Liver (tissue), 8 donors: ENCODE measurements at regions not wholly inside any gene's neighbourhood (a gene's known extent, or its start where the extent isn't known, plus 50 kb on each side); places are given as distances from the start of the nearest gene placed in this dataset.

Experiments used
- DNase-seq: peaks from one replicate; pipeline ENCODE4 v3.0.0-alpha.2; 2017; ENCODE audit warnings: low spot score
- H3K27ac ChIP-seq, 2 donors: one replicate each; pipeline ENCODE4 v1.7.0; 2013; ENCODE audit warnings: inconsistent platforms in 2 of 2, low read length in 2 of 2, control low read depth in 1 of 2, low read depth in 1 of 2, mild to moderate bottlenecking in 1 of 2
- H3K27me3 ChIP-seq, 4 donors: one replicate each; pipeline versions ENCODE4 v1.6.1 to v1.7.0; 2013; ENCODE audit warnings: low read length in 3 of 4, inconsistent platforms in 1 of 4, mild to moderate bottlenecking in 1 of 4, moderate library complexity in 1 of 4; ENCODE audit not compliant: control insufficient read depth in 4 of 4, insufficient read depth in 4 of 4
- H3K36me3 ChIP-seq, 4 donors: one replicate each; pipeline versions ENCODE4 v1.6.1 to v1.7.0; 2013; ENCODE audit warnings: low read length in 3 of 4, mild to moderate bottlenecking in 3 of 4, low read depth in 1 of 4, moderate library complexity in 1 of 4; ENCODE audit not compliant: control insufficient read depth in 4 of 4, insufficient read depth in 3 of 4
- H3K4me1 ChIP-seq, 4 donors: one replicate each; pipeline versions ENCODE4 v1.6.1 to v1.7.0; 2013; ENCODE audit warnings: low read length in 3 of 4, mild to moderate bottlenecking in 3 of 4, moderate library complexity in 1 of 4; ENCODE audit not compliant: control insufficient read depth in 4 of 4, insufficient read depth in 4 of 4
- H3K4me3 ChIP-seq, 3 donors: one replicate each; pipeline versions ENCODE4 v1.6.1 to v1.7.0; 2013; ENCODE audit warnings: low read length in 3 of 3, control low read depth in 1 of 3, low read depth in 1 of 3, mild to moderate bottlenecking in 1 of 3
- H3K9ac ChIP-seq, 2 donors: one replicate each; pipeline ENCODE4 v1.7.0; 2013; ENCODE audit warnings: low read length in 2 of 2, mild to moderate bottlenecking in 2 of 2, moderate library complexity in 2 of 2, control low read depth in 1 of 2, low read depth in 1 of 2
- H3K9me3 ChIP-seq, 4 donors: one replicate each; pipeline versions ENCODE4 v1.6.1 to v1.7.0; 2013; ENCODE audit warnings: low read length in 3 of 4; ENCODE audit not compliant: control insufficient read depth in 4 of 4
- ATF3 ChIP-seq: IDR thresholded peaks from 2 replicates; pipeline ENCODE4 v1.6.1; 2016; ENCODE audit warnings: antibody characterized with exemption
- EGR1 ChIP-seq, 2 donors: IDR thresholded peaks; 2 replicates each; pipeline ENCODE4 v1.6.1; 2016 to 2018; ENCODE audit warnings: antibody characterized with exemption in 2 of 2, low read depth in 2 of 2
- FOXA1 ChIP-seq: IDR thresholded peaks from 2 replicates; pipeline ENCODE4 v1.6.1; 2016; ENCODE audit warnings: antibody characterized with exemption
- FOXA2 ChIP-seq: IDR thresholded peaks from 2 replicates; pipeline ENCODE4 v1.6.1; 2016; ENCODE audit warnings: antibody characterized with exemption
- GABPA ChIP-seq, 2 donors: IDR thresholded peaks in 1 of 2; conservative IDR thresholded peaks in 1 of 2; 2 replicates each; pipeline ENCODE4 v1.6.1; 2016; ENCODE audit warnings: antibody characterized with exemption in 2 of 2, mild to moderate bottlenecking in 1 of 2, moderate library complexity in 1 of 2
- HNF4A ChIP-seq, 2 donors: conservative IDR thresholded peaks; 2 replicates each; pipeline ENCODE4 v1.6.1; 2016; ENCODE audit warnings: antibody characterized with exemption in 2 of 2, mild to moderate bottlenecking in 2 of 2
- HNF4G ChIP-seq: IDR thresholded peaks from 2 replicates; pipeline ENCODE4 v1.6.1; 2016; ENCODE audit warnings: antibody characterized with exemption
- JUND ChIP-seq, 2 donors: IDR thresholded peaks; 2 replicates each; pipeline ENCODE4 v1.6.1; 2016; ENCODE audit warnings: antibody characterized with exemption in 2 of 2
- NR2F2 ChIP-seq: IDR thresholded peaks from 2 replicates; pipeline ENCODE4 v1.6.1; 2016; ENCODE audit warnings: antibody characterized with exemption
- RAD21 ChIP-seq, 2 donors: IDR thresholded peaks; 2 replicates each; pipeline ENCODE4 v1.6.1; 2016; ENCODE audit warnings: antibody characterized with exemption in 2 of 2, mild to moderate bottlenecking in 2 of 2
- RXRA ChIP-seq, 2 donors: IDR thresholded peaks; 2 replicates each; pipeline ENCODE4 v1.6.1; 2017 to 2018; ENCODE audit warnings: antibody characterized with exemption in 2 of 2, mild to moderate bottlenecking in 1 of 2
- SP1 ChIP-seq: IDR thresholded peaks from 2 replicates; pipeline ENCODE4 v1.6.1; 2018; ENCODE audit warnings: antibody characterized with exemption, mild to moderate bottlenecking
- TAF1 ChIP-seq: conservative IDR thresholded peaks from 2 replicates; pipeline ENCODE4 v1.6.1; 2016; ENCODE audit warnings: antibody characterized with exemption, mild to moderate bottlenecking
- YY1 ChIP-seq: IDR thresholded peaks from 2 replicates; pipeline ENCODE4 v1.6.1; 2016; ENCODE audit warnings: antibody characterized with exemption, mild to moderate bottlenecking
- WGBS: extraction: QIAGEN DNeasy Blood & Tissue Kit; methylation state at CpG from one replicate; pipeline ENCODE4 v1.1.7; 2013; 5-methylcytosine and 5-hydroxymethylcytosine counted together
- TF ChIP-seq, protein P1 (sequence below): IDR thresholded peaks from 2 replicates; pipeline ENCODE4 v1.6.1; 2016; ENCODE audit warnings: antibody characterized with exemption
- TF ChIP-seq, protein P2 (sequence below): IDR thresholded peaks from 2 replicates; pipeline ENCODE4 v1.6.1; 2016; ENCODE audit warnings: antibody characterized with exemption, mild to moderate bottlenecking
- TF ChIP-seq, protein P3 (sequence below): fragments of 150-350 bp; IDR thresholded peaks from 2 replicates; pipeline ENCODE4 v1.5.1; 2017; ENCODE audit warnings: improper control_type of control experiment, low read depth, low read length; ENCODE audit not compliant: missing input control
- TF ChIP-seq, protein P4 (sequence below): IDR thresholded peaks from 2 replicates; pipeline ENCODE4 v1.6.1; 2016; ENCODE audit warnings: antibody characterized with exemption
- donor health status: healthy.
- donor health status: healthy.
- donor health status: healthy.
- donor health status: healthy.
- donor health status: healthy.

GRCh38 chrX:16511796-16512776 lies 137.9 kb upstream of the S100G start:
- Histone ChIP-seq H3K9ac (no peak overlapping the region), H3K9me3 (no peaks in the 10 kb centered on the region)
- no peak for DNase-seq

GRCh38 chrX:16516232-16516876 lies 133.6 kb upstream of the S100G start:
- TF ChIP-seq EGR1 (IDR thresholded peaks at IDR 0.05; ENCODE audit: low read depth in 2 of 2) (no peak), YY1 (no peak), FOXA2 (no peak), FOXA1 (no peak), GABPA (IDR thresholded peaks at IDR 0.05 in 1 of 2, conservative IDR thresholded peaks at IDR 0.05 in 1 of 2) (no peak), SP1 (no peak), HNF4G (no peak), NR2F2 (no peak), JUND (IDR thresholded peaks at IDR 0.05) (no peak), RAD21 (IDR thresholded peaks at IDR 0.05) (no peak), TAF1 (no peak), RXRA (IDR thresholded peaks at IDR 0.05) (no peak), HNF4A (conservative IDR thresholded peaks at IDR 0.05) (no peak), ATF3 (no peak)
- TF ChIP-seq, protein P1, sequence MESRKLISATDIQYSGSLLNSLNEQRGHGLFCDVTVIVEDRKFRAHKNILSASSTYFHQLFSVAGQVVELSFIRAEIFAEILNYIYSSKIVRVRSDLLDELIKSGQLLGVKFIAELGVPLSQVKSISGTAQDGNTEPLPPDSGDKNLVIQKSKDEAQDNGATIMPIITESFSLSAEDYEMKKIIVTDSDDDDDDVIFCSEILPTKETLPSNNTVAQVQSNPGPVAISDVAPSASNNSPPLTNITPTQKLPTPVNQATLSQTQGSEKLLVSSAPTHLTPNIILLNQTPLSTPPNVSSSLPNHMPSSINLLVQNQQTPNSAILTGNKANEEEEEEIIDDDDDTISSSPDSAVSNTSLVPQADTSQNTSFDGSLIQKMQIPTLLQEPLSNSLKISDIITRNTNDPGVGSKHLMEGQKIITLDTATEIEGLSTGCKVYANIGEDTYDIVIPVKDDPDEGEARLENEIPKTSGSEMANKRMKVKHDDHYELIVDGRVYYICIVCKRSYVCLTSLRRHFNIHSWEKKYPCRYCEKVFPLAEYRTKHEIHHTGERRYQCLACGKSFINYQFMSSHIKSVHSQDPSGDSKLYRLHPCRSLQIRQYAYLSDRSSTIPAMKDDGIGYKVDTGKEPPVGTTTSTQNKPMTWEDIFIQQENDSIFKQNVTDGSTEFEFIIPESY = no peak
- TF ChIP-seq, protein P2, sequence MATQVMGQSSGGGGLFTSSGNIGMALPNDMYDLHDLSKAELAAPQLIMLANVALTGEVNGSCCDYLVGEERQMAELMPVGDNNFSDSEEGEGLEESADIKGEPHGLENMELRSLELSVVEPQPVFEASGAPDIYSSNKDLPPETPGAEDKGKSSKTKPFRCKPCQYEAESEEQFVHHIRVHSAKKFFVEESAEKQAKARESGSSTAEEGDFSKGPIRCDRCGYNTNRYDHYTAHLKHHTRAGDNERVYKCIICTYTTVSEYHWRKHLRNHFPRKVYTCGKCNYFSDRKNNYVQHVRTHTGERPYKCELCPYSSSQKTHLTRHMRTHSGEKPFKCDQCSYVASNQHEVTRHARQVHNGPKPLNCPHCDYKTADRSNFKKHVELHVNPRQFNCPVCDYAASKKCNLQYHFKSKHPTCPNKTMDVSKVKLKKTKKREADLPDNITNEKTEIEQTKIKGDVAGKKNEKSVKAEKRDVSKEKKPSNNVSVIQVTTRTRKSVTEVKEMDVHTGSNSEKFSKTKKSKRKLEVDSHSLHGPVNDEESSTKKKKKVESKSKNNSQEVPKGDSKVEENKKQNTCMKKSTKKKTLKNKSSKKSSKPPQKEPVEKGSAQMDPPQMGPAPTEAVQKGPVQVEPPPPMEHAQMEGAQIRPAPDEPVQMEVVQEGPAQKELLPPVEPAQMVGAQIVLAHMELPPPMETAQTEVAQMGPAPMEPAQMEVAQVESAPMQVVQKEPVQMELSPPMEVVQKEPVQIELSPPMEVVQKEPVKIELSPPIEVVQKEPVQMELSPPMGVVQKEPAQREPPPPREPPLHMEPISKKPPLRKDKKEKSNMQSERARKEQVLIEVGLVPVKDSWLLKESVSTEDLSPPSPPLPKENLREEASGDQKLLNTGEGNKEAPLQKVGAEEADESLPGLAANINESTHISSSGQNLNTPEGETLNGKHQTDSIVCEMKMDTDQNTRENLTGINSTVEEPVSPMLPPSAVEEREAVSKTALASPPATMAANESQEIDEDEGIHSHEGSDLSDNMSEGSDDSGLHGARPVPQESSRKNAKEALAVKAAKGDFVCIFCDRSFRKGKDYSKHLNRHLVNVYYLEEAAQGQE = no peak
- TF ChIP-seq, protein P3, sequence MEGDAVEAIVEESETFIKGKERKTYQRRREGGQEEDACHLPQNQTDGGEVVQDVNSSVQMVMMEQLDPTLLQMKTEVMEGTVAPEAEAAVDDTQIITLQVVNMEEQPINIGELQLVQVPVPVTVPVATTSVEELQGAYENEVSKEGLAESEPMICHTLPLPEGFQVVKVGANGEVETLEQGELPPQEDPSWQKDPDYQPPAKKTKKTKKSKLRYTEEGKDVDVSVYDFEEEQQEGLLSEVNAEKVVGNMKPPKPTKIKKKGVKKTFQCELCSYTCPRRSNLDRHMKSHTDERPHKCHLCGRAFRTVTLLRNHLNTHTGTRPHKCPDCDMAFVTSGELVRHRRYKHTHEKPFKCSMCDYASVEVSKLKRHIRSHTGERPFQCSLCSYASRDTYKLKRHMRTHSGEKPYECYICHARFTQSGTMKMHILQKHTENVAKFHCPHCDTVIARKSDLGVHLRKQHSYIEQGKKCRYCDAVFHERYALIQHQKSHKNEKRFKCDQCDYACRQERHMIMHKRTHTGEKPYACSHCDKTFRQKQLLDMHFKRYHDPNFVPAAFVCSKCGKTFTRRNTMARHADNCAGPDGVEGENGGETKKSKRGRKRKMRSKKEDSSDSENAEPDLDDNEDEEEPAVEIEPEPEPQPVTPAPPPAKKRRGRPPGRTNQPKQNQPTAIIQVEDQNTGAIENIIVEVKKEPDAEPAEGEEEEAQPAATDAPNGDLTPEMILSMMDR = no peak
- TF ChIP-seq, protein P4, sequence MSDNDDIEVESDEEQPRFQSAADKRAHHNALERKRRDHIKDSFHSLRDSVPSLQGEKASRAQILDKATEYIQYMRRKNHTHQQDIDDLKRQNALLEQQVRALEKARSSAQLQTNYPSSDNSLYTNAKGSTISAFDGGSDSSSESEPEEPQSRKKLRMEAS = no peak
- H3K4me1 ChIP-seq = no peaks in the 10 kb centered on the region
- no peaks in the 10 kb centered on the region for H3K36me3 ChIP-seq
- no peak overlapping the region for H3K4me3 ChIP-seq
- no peak overlapping the region for H3K9ac ChIP-seq
- no peaks in the 10 kb centered on the region for H3K27me3 ChIP-seq
- no peak overlapping the region for H3K27ac ChIP-seq
- H3K9me3 ChIP-seq = no peaks in the 10 kb centered on the region
- no peak for DNase-seq
- 94% methylated on average over 3 of the region's 3 CpGs for WGBS

More at GRCh38 chrX:16511796-16512776, 137.9 kb upstream of the S100G start:
- 93% methylated on average over 11 of the region's 11 CpGs for WGBS
- Histone ChIP-seq H3K27ac (no peak overlapping the region), H3K27me3 (no peaks in the 10 kb centered on the region), H3K4me1 (no peaks in the 10 kb centered on the region), H3K4me3 (no peak overlapping the region), H3K36me3 (no peaks in the 10 kb centered on the region)
- TF ChIP-seq TAF1 (no peak), ATF3 (no peak)
